IMR-90 (cell line): ENCODE measurements at regions not wholly inside any gene's neighbourhood (a gene's known extent, or its start where the extent isn't known, plus 50 kb on each side); places are given as distances from the start of the nearest gene placed in this dataset.

ENCODE experiments used
- ATAC-seq: fragments of 200-7000 bp; cut with Tn5 transposase; 2 replicates; pipeline ENCODE4 v1.9.1; 2020; ENCODE audit warnings: low read depth, mild to moderate bottlenecking, moderate library complexity
- BruUV-seq: library from RNA; stranded (reverse); fragments of 400-500 nt; replicated peaks from 2 replicates; lab custom pipeline; 2021; lab: Mats Ljungman, UMichigan
- CTCF ChIA-PET: fragments of 300-600 bp; formaldehyde crosslinking; extraction: SDS; loops from one replicate; lab custom pipeline; 2021; ENCODE audit warnings: antibody characterized with exemption; lab: Yijun Ruan, JAX
- POLR2A ChIA-PET: fragments of 300-600 bp; sonication (Branson Sonifier 250); formaldehyde crosslinking; loops from one replicate; lab custom pipeline; 2022; ENCODE audit warnings: antibody characterized with exemption; ENCODE audit not compliant: unreplicated experiment; lab: Charles Lee
- DNase-seq: peaks from one replicate; pipeline ENCODE4 v3.0.0; 2013
- H2AFZ ChIP-seq: replicated peaks from 2 replicates; pipeline ENCODE3; 2013; ENCODE audit warnings: low read length, mild to moderate bottlenecking; ENCODE audit not compliant: poor library complexity
- H2AK5ac ChIP-seq: 2 replicates; pipeline ENCODE4 v1.6.1; 2013; ENCODE audit warnings: low read depth, low read length, inconsistent platforms
- H2AK9ac ChIP-seq: replicated peaks from 2 replicates; pipeline ENCODE3; 2013; ENCODE audit warnings: mild to moderate bottlenecking, low read depth, low read length, moderate library complexity; ENCODE audit not compliant: poor library complexity
- H2BK120ac ChIP-seq: 2 replicates; pipeline ENCODE4 v1.6.1; 2013; ENCODE audit warnings: low read depth, low read length, inconsistent platforms
- H2BK15ac ChIP-seq: 3 replicates; pipeline ENCODE4 v1.6.1; 2013; ENCODE audit warnings: low read depth, low read length, inconsistent platforms
- H2BK20ac ChIP-seq: 2 replicates; pipeline ENCODE4 v1.6.1; 2013; ENCODE audit warnings: low read depth, mild to moderate bottlenecking, inconsistent platforms, low read length, moderate library complexity
- H2BK5ac ChIP-seq: 2 replicates; pipeline ENCODE4 v1.6.1; 2013; ENCODE audit warnings: mild to moderate bottlenecking, low read depth, low read length, inconsistent platforms; ENCODE audit not compliant: poor library complexity, severe bottlenecking
- H3K14ac ChIP-seq: replicated peaks from 2 replicates; pipeline ENCODE4 v1.6.1; 2013; ENCODE audit warnings: low read depth, low read length, inconsistent platforms
- H3K18ac ChIP-seq: 2 replicates; pipeline ENCODE4 v1.6.1; 2013; ENCODE audit warnings: low read depth, low read length, control low read depth
- H3K23ac ChIP-seq: 2 replicates; pipeline ENCODE4 v1.6.1; 2013; ENCODE audit warnings: low read depth, low read length, inconsistent platforms
- H3K27ac ChIP-seq: 2 replicates; pipeline ENCODE4 v1.5.1; 2013; ENCODE audit warnings: mild to moderate bottlenecking, control low read depth, low read length; ENCODE audit not compliant: insufficient read depth
- H3K27me3 ChIP-seq: 2 replicates; pipeline ENCODE4 v1.6.1; 2013; ENCODE audit warnings: low read length; ENCODE audit not compliant: control insufficient read depth, insufficient read depth
- H3K36me3 ChIP-seq: 2 replicates; pipeline ENCODE4 v1.6.1; 2013; ENCODE audit warnings: low read length, mixed read lengths; ENCODE audit not compliant: control insufficient read depth, insufficient read depth
- H3K4ac ChIP-seq: 2 replicates; pipeline ENCODE4 v1.6.1; 2013; ENCODE audit warnings: low read depth, low read length, inconsistent platforms
- H3K4me1 ChIP-seq: 2 replicates; pipeline ENCODE4 v1.6.1; 2013; ENCODE audit warnings: low read length, mixed read lengths; ENCODE audit not compliant: control insufficient read depth, insufficient read depth
- H3K4me2 ChIP-seq: 2 replicates; pipeline ENCODE4 v1.6.1; 2013; ENCODE audit warnings: low read depth, mild to moderate bottlenecking, control low read depth, low read length, moderate library complexity
- H3K4me3 ChIP-seq: 2 replicates; pipeline ENCODE4 v1.5.1; 2013; ENCODE audit warnings: low read depth, mild to moderate bottlenecking, control low read depth, low read length, moderate library complexity; ENCODE audit not compliant: insufficient read depth
- H3K56ac ChIP-seq: 2 replicates; pipeline ENCODE4 v1.6.1; 2013; ENCODE audit warnings: low read length, inconsistent platforms; ENCODE audit not compliant: insufficient read depth; ENCODE audit errors: extremely low read depth
- H3K79me1 ChIP-seq, 2 experiments: 2 replicates each; pipeline ENCODE4 v1.6.1; 2013; ENCODE audit warnings: low read length in 2 of 2, inconsistent platforms in 1 of 2, low read depth in 1 of 2
- H3K9ac ChIP-seq: 2 replicates; pipeline ENCODE4 v1.6.1; 2013; ENCODE audit warnings: low read depth, low read length, control low read depth
- H3K9me1 ChIP-seq: 2 replicates; pipeline ENCODE4 v1.6.1; 2013; ENCODE audit warnings: low read length, inconsistent platforms; ENCODE audit not compliant: insufficient read depth
- H3K9me3 ChIP-seq: 2 replicates; pipeline ENCODE4 v1.6.1; 2013; ENCODE audit warnings: low read length; ENCODE audit not compliant: control insufficient read depth, insufficient read depth
- H4K20me1 ChIP-seq: 2 replicates; pipeline ENCODE4 v1.6.1; 2013; ENCODE audit warnings: low read length, inconsistent platforms; ENCODE audit not compliant: insufficient read depth
- H4K5ac ChIP-seq: 2 replicates; pipeline ENCODE4 v1.6.1; 2013; ENCODE audit warnings: mild to moderate bottlenecking, low read depth, low read length, control low read depth
- H4K8ac ChIP-seq, 2 experiments: 2 replicates each; pipeline ENCODE4 v1.6.1; 2013; ENCODE audit warnings: low read depth in 2 of 2, low read length in 2 of 2, control low read depth in 1 of 2, inconsistent platforms in 1 of 2
- H4K91ac ChIP-seq: 2 replicates; pipeline ENCODE4 v1.6.1; 2013; ENCODE audit warnings: low read depth, low read length, inconsistent platforms; ENCODE audit not compliant: insufficient read depth
- BHLHE40 ChIP-seq: fragments of 150-350 bp; IDR thresholded peaks from 2 replicates; pipeline ENCODE4 v1.6.1; 2016; ENCODE audit warnings: mild to moderate bottlenecking, low read depth, low read length
- CEBPB ChIP-seq: IDR thresholded peaks from 2 replicates; pipeline ENCODE4 v1.6.1; 2012; ENCODE audit warnings: low read depth, low read length, improper control_type of control experiment
- MAFK ChIP-seq: IDR thresholded peaks from 2 replicates; pipeline ENCODE4 v1.6.1; 2012; ENCODE audit warnings: low read depth, low read length, improper control_type of control experiment
- MAZ ChIP-seq: IDR thresholded peaks from 2 replicates; pipeline ENCODE4 v1.6.1; 2012; ENCODE audit warnings: low read depth, mild to moderate bottlenecking, low read length, improper control_type of control experiment, moderate library complexity, borderline replicate concordance
- NFE2L2 ChIP-seq: fragments of 150-350 bp; IDR thresholded peaks from 2 replicates; pipeline ENCODE4 v1.6.1; 2016; ENCODE audit warnings: low read depth, mild to moderate bottlenecking, low read length
- POLR2A ChIP-seq: IDR thresholded peaks from 2 replicates; pipeline ENCODE4 v1.6.1; 2012; ENCODE audit warnings: mild to moderate bottlenecking, low read depth, low read length
- RAD21 ChIP-seq: IDR thresholded peaks from 2 replicates; pipeline ENCODE4 v1.6.1; 2012; ENCODE audit warnings: low read length, improper control_type of control experiment
- RCOR1 ChIP-seq: IDR thresholded peaks from 2 replicates; pipeline ENCODE4 v1.6.1; 2012; ENCODE audit warnings: mild to moderate bottlenecking, low read length, improper control_type of control experiment; ENCODE audit not compliant: insufficient replicate concordance
- SMC3 ChIP-seq: fragments of 150-350 bp; IDR thresholded peaks from 2 replicates; pipeline ENCODE4 v1.6.1; 2016; ENCODE audit warnings: low read depth, mild to moderate bottlenecking, antibody characterized with exemption, low read length, moderate library complexity
- WGBS, 2 experiments: methylation state at CpG; one replicate each; pipeline versions ENCODE4 v1.1.5 to v1.1.7; 2013; ENCODE audit warnings: missing lambda C conversion rate in 2 of 2; ENCODE audit not compliant: insufficient read length in 1 of 2; ENCODE audit errors: extremely low coverage in 2 of 2; 5-methylcytosine and 5-hydroxymethylcytosine counted together
- dilution Hi-C: fragments of 300-500 bp; cut with HindIII; formaldehyde crosslinking; loops from one replicate; pipeline ENCODE4 v1.14.3; 2018; ENCODE audit warnings: low sequenced_read_pairs; ENCODE audit not compliant: unreplicated experiment
- in situ Hi-C: fragments of 300-500 bp; cut with MboI; formaldehyde crosslinking; loops from 3 replicates; pipeline ENCODE4 v1.14.3; 2019; ENCODE audit warnings: low sequenced_read_pairs, inconsistent platforms, mixed read lengths
- intact Hi-C: fragments of 100-400 bp; cut with micrococcal nuclease; formaldehyde crosslinking; loops from 2 replicates; pipeline ENCODE4 v1.10.0; 2022
- TF ChIP-seq, protein P1 (sequence below): fragments of 150-350 bp; IDR thresholded peaks from 2 replicates; pipeline ENCODE4 v1.6.1; 2017; ENCODE audit warnings: mild to moderate bottlenecking, antibody characterized with exemption, low read length, low read depth
- TF ChIP-seq, protein P2 (sequence below): conservative IDR thresholded peaks from 2 replicates; pipeline ENCODE4 v1.5.1; 2012; ENCODE audit warnings: mild to moderate bottlenecking, low read depth, low read length, improper control_type of control experiment

DNA sequence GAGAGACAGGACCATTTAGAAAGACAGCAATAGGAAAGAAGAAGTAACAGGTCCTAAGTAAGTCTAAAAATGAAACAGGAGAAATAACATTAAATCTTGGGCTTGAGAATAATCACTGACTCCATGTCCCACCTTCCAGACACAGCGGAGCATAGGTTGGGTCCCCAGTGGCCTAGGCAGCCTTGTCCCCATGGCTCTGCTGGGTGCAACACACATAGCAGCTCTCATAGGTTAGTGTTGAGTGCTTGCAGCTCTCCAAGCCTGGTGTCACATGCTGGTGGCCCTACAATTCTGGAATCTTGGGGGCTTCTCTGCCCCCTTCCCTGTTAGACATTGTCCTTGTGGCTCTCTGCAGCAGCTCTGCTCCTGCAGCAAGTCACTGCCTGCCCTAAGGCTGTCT lies 952.8 kb upstream of the ADGRL2 start:
- Histone ChIP-seq H3K4me2 (no peak overlapping the region), H2BK15ac (no peak overlapping the region), H4K8ac (no peak overlapping the region), H3K56ac (no peak overlapping the region), H4K91ac (no peak overlapping the region), H2BK120ac (no peak overlapping the region), H2BK5ac (no peak overlapping the region), H3K14ac (no peak overlapping the region), H3K27me3 (no peaks in the 10 kb centered on the region), H3K9me3 (no peaks in the 10 kb centered on the region), H3K27ac (no peak overlapping the region), H3K79me1 (no peaks in the 10 kb centered on the region), H3K4me3 (no peak overlapping the region), H4K20me1 (no peaks in the 10 kb centered on the region), H3K4me1 (no peaks in the 10 kb centered on the region), H3K9ac (no peak overlapping the region), H2AK5ac (no peak overlapping the region), H2AK9ac (no peak overlapping the region), H3K9me1 (no peaks in the 10 kb centered on the region), H3K23ac (no peak overlapping the region), H2BK20ac (no peak overlapping the region), H4K5ac (no peak overlapping the region), H3K36me3 (no peaks in the 10 kb centered on the region), H3K18ac (no peak overlapping the region), H3K4ac (no peak overlapping the region), H2AFZ (no peak overlapping the region)
- no TSS peak for BruUV-seq
- dilution Hi-C loops (no loop called here), intact Hi-C loops (no loop called here), in situ Hi-C loops (no loop called here)
- WGBS, 2 experiments: no CpG with 5 or more reads among the region's 1 CpG
- TF ChIP-seq BHLHE40: no peak
- no peak for TF ChIP-seq POLR2A
- TF ChIP-seq MAFK: no peak
- no peak for TF ChIP-seq CEBPB
- TF ChIP-seq RCOR1: no peak
- no peak for TF ChIP-seq RAD21
- TF ChIP-seq, protein P1, sequence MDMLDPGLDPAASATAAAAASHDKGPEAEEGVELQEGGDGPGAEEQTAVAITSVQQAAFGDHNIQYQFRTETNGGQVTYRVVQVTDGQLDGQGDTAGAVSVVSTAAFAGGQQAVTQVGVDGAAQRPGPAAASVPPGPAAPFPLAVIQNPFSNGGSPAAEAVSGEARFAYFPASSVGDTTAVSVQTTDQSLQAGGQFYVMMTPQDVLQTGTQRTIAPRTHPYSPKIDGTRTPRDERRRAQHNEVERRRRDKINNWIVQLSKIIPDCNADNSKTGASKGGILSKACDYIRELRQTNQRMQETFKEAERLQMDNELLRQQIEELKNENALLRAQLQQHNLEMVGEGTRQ: no peak
- TF ChIP-seq, protein P2, sequence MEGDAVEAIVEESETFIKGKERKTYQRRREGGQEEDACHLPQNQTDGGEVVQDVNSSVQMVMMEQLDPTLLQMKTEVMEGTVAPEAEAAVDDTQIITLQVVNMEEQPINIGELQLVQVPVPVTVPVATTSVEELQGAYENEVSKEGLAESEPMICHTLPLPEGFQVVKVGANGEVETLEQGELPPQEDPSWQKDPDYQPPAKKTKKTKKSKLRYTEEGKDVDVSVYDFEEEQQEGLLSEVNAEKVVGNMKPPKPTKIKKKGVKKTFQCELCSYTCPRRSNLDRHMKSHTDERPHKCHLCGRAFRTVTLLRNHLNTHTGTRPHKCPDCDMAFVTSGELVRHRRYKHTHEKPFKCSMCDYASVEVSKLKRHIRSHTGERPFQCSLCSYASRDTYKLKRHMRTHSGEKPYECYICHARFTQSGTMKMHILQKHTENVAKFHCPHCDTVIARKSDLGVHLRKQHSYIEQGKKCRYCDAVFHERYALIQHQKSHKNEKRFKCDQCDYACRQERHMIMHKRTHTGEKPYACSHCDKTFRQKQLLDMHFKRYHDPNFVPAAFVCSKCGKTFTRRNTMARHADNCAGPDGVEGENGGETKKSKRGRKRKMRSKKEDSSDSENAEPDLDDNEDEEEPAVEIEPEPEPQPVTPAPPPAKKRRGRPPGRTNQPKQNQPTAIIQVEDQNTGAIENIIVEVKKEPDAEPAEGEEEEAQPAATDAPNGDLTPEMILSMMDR: no peak
- no peak for TF ChIP-seq SMC3
- no peak for TF ChIP-seq NFE2L2
- TF ChIP-seq MAZ: no peak
- ChIA-PET CTCF (no interaction called here), POLR2A (no interaction called here)
- ATAC-seq (no peak), DNase-seq (no peak)
